ENCODE measurements at regions not wholly inside any gene's neighbourhood (a gene's known extent, or its start where the extent isn't known, plus 50 kb on each side); places are given as distances from the start of the nearest gene placed in this dataset.

DNA sequence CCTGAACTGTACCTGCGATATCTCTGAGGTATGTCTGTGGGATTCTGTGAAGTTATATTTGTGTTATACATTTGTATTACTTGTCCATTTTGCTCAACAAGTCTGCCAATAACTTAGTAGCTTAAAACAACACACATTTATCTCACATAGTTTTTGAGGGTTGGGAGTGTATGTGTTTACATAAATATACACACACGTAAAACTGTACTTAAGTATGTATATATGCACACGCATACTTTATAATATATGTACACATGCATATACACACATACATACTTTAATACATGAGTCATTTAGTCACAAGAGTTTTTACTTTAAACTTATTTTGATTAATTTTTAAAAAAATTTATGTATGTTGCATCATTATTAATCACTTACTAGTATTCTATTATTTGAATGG, 205.9 kb upstream of the EDIL3 start:
- TF ChIP-seq, protein P1, sequence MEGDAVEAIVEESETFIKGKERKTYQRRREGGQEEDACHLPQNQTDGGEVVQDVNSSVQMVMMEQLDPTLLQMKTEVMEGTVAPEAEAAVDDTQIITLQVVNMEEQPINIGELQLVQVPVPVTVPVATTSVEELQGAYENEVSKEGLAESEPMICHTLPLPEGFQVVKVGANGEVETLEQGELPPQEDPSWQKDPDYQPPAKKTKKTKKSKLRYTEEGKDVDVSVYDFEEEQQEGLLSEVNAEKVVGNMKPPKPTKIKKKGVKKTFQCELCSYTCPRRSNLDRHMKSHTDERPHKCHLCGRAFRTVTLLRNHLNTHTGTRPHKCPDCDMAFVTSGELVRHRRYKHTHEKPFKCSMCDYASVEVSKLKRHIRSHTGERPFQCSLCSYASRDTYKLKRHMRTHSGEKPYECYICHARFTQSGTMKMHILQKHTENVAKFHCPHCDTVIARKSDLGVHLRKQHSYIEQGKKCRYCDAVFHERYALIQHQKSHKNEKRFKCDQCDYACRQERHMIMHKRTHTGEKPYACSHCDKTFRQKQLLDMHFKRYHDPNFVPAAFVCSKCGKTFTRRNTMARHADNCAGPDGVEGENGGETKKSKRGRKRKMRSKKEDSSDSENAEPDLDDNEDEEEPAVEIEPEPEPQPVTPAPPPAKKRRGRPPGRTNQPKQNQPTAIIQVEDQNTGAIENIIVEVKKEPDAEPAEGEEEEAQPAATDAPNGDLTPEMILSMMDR (IDR thresholded peaks at IDR 0.05; ENCODE audit: low read depth, low read length): no peak
- H3K27ac ChIP-seq: no peak overlapping the region
- no peak overlapping the region for H3K4me3 ChIP-seq (ENCODE audit: low read depth, low read length)
- no peaks in the 10 kb centered on the region for H3K36me3 ChIP-seq
- no peak for DNase-seq
- H3K27me3 ChIP-seq (ENCODE audit: insufficient read depth, low read depth, severe bottlenecking): no peaks in the 10 kb centered on the region
- no peaks in the 10 kb centered on the region for H3K9me3 ChIP-seq (ENCODE audit: severe bottlenecking)

DNA sequence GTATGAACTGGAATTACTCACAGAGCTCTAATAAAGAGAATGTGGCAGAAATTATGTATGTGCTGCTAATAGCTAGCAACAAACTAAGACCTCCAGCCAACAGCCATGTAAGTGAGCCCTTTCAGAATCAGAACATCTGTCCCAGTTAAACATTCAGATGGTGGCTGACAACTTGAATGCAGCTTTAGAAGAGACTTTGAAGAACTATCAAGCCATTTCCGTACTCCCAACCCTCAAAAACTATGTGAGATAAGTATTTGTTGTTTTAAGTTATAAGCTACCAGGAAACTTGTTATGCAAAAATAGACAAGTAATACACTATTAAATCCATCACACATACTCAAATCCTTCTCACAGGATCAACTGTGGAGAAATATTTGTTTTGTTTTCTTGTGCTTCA, 205.2 kb upstream of the EDIL3 start:
- no peak for DNase-seq
- no peaks in the 10 kb centered on the region for H3K36me3 ChIP-seq
- H3K27me3 ChIP-seq (ENCODE audit: insufficient read depth, low read depth, severe bottlenecking): no peaks in the 10 kb centered on the region
- TF ChIP-seq, protein P1 (IDR thresholded peaks at IDR 0.05; ENCODE audit: low read depth, low read length): no peak
- H3K27ac ChIP-seq: no peak overlapping the region
- no peak overlapping the region for H3K4me3 ChIP-seq (ENCODE audit: low read depth, low read length)
- H3K9me3 ChIP-seq (ENCODE audit: severe bottlenecking): no peaks in the 10 kb centered on the region

DNA sequence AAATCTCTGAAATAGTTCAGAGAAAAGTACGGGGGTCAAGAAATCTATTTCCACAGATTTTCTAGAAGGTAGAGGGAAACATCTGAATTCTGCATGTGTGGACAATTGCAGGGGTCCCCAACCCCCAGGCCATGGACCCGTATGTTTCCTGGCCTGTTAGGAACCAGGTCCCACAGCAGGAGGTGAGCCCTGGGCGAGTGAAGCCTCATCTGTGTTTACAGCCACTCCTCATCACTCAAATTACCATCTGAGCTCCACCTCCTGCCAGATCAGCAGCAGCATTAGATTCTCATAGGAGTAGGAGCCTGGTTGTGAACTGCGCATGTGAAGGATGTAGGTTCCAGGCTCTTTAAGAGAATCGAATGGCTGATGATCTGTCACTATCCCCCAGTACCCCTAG, 200.5 kb upstream of the EDIL3 start:
- DNase-seq: no peak
- Histone ChIP-seq H3K4me3 (ENCODE audit: low read depth, low read length) (no peak overlapping the region), H3K36me3 (no peaks in the 10 kb centered on the region), H3K27ac (no peak overlapping the region), H3K27me3 (ENCODE audit: insufficient read depth, low read depth, severe bottlenecking) (no peaks in the 10 kb centered on the region), H3K9me3 (ENCODE audit: severe bottlenecking) (no peaks in the 10 kb centered on the region)
- TF ChIP-seq, protein P1 (IDR thresholded peaks at IDR 0.05; ENCODE audit: low read depth, low read length): no peak

DNA sequence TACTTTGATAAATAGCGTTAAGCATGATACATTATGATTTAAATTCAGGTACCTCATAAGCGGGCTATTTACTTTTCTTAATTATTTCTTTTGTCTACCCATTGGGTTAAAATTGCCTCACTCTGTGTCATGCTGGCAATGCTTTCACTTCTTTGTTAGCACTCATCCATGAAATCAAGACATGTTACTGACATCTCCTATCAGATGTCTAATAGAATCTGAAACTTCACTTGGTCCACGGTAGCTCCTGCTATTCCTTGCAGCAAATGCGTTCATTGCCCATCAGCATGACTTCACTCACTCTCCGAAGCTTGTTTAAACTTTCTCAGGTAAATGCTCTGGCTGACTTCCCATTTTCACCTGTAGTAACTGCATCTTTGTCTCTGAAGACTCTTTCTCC, 193.5 kb upstream of the EDIL3 start:
- H3K36me3 ChIP-seq: no peaks in the 10 kb centered on the region
- no peak overlapping the region for H3K4me3 ChIP-seq (ENCODE audit: low read depth, low read length)
- H3K27me3 ChIP-seq (ENCODE audit: insufficient read depth, low read depth, severe bottlenecking): no peaks in the 10 kb centered on the region
- TF ChIP-seq, protein P1 (IDR thresholded peaks at IDR 0.05; ENCODE audit: low read depth, low read length): no peak
- no peak overlapping the region for H3K27ac ChIP-seq
- H3K9me3 ChIP-seq (ENCODE audit: severe bottlenecking): no peaks in the 10 kb centered on the region
- no peak for DNase-seq

DNA sequence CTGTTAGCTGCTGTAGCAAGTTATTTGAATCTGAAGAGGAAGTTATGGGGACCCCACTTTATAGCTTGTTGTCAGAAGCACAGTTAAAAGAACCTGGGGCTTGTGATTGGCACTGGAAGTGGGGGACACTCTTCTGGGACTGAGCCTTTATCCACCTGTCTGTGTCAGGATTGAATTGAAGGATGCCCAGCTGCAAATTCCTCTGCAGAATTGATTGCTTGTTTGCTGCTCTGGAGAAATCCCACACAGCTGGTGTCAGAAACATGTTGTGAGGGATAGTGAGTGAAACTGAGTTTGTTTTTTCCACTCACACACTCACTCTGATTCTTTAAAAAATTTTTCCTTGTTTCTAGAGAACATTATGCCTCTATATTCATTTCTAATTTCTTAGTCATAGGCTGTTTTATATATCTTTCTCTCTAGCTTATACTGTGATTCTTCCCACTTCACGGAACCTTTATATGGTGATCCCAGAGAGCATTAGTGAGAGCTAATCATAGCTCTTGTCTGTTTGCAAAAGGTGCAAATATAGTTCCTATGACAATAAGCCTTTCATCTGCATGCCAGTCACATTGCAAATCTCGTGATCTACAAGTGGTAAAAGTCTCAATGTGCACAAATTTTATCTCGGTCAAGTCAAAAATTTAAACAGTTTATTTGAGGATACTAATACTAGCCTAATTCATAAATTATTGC, 188.5 kb upstream of the EDIL3 start:
- H3K9me3 ChIP-seq (ENCODE audit: severe bottlenecking): no peaks in the 10 kb centered on the region
- H3K36me3 ChIP-seq: no peaks in the 10 kb centered on the region
- no peaks in the 10 kb centered on the region for H3K27me3 ChIP-seq (ENCODE audit: insufficient read depth, low read depth, severe bottlenecking)
- DNase-seq: no peak
- no peak overlapping the region for H3K4me3 ChIP-seq (ENCODE audit: low read depth, low read length)
- H3K27ac ChIP-seq: no peak overlapping the region
- TF ChIP-seq, protein P1 (IDR thresholded peaks at IDR 0.05; ENCODE audit: low read depth, low read length): no peak

DNA sequence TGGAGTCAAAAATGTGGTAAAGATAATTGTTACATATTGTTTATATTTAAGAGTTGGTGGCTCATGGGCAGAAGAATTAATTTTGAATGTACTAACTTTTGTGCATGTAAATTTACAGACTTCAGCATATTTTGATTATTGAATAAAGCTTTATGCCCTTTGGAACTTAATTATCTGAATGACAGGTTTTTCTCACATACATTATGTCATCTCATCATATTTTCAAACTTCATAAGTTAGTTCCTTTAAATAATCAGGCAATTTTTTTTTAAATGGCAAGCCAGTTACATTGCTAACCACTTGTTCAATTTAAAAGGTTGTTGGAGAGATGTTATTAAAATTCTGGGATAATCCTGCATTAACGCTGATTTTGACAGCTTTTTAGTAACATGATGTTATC, 184.6 kb upstream of the EDIL3 start:
- H3K9me3 ChIP-seq (ENCODE audit: severe bottlenecking): no peaks in the 10 kb centered on the region
- no peak overlapping the region for H3K4me3 ChIP-seq (ENCODE audit: low read depth, low read length)
- H3K27ac ChIP-seq: no peak overlapping the region
- no peaks in the 10 kb centered on the region for H3K27me3 ChIP-seq (ENCODE audit: insufficient read depth, low read depth, severe bottlenecking)
- no peaks in the 10 kb centered on the region for H3K36me3 ChIP-seq
- DNase-seq: no peak
- TF ChIP-seq, protein P1 (IDR thresholded peaks at IDR 0.05; ENCODE audit: low read depth, low read length): no peak
